IMR-90 (cell line): ENCODE measurements at regions not wholly inside any gene's neighbourhood (a gene's known extent, or its start where the extent isn't known, plus 50 kb on each side); places are given as distances from the start of the nearest gene placed in this dataset.

ENCODE experiments used
- ATAC-seq: fragments of 200-7000 bp; cut with Tn5 transposase; 2 replicates; pipeline ENCODE4 v1.9.1; 2020; ENCODE audit warnings: low read depth, mild to moderate bottlenecking, moderate library complexity
- BruUV-seq: library from RNA; stranded (reverse); fragments of 400-500 nt; replicated peaks from 2 replicates; lab custom pipeline; 2021; lab: Mats Ljungman, UMichigan
- CTCF ChIA-PET: fragments of 300-600 bp; formaldehyde crosslinking; extraction: SDS; loops from one replicate; lab custom pipeline; 2021; ENCODE audit warnings: antibody characterized with exemption; lab: Yijun Ruan, JAX
- POLR2A ChIA-PET: fragments of 300-600 bp; sonication (Branson Sonifier 250); formaldehyde crosslinking; loops from one replicate; lab custom pipeline; 2022; ENCODE audit warnings: antibody characterized with exemption; ENCODE audit not compliant: unreplicated experiment; lab: Charles Lee
- DNase-seq: peaks from one replicate; pipeline ENCODE4 v3.0.0; 2013
- H2AFZ ChIP-seq: replicated peaks from 2 replicates; pipeline ENCODE3; 2013; ENCODE audit warnings: low read length, mild to moderate bottlenecking; ENCODE audit not compliant: poor library complexity
- H2AK5ac ChIP-seq: 2 replicates; pipeline ENCODE4 v1.6.1; 2013; ENCODE audit warnings: low read depth, low read length, inconsistent platforms
- H2AK9ac ChIP-seq: replicated peaks from 2 replicates; pipeline ENCODE3; 2013; ENCODE audit warnings: mild to moderate bottlenecking, low read depth, low read length, moderate library complexity; ENCODE audit not compliant: poor library complexity
- H2BK120ac ChIP-seq: 2 replicates; pipeline ENCODE4 v1.6.1; 2013; ENCODE audit warnings: low read depth, low read length, inconsistent platforms
- H2BK15ac ChIP-seq: 3 replicates; pipeline ENCODE4 v1.6.1; 2013; ENCODE audit warnings: low read depth, low read length, inconsistent platforms
- H2BK20ac ChIP-seq: 2 replicates; pipeline ENCODE4 v1.6.1; 2013; ENCODE audit warnings: low read depth, mild to moderate bottlenecking, inconsistent platforms, low read length, moderate library complexity
- H2BK5ac ChIP-seq: 2 replicates; pipeline ENCODE4 v1.6.1; 2013; ENCODE audit warnings: mild to moderate bottlenecking, low read depth, low read length, inconsistent platforms; ENCODE audit not compliant: poor library complexity, severe bottlenecking
- H3K14ac ChIP-seq: replicated peaks from 2 replicates; pipeline ENCODE4 v1.6.1; 2013; ENCODE audit warnings: low read depth, low read length, inconsistent platforms
- H3K18ac ChIP-seq: 2 replicates; pipeline ENCODE4 v1.6.1; 2013; ENCODE audit warnings: low read depth, low read length, control low read depth
- H3K23ac ChIP-seq: 2 replicates; pipeline ENCODE4 v1.6.1; 2013; ENCODE audit warnings: low read depth, low read length, inconsistent platforms
- H3K27ac ChIP-seq: 2 replicates; pipeline ENCODE4 v1.5.1; 2013; ENCODE audit warnings: mild to moderate bottlenecking, control low read depth, low read length; ENCODE audit not compliant: insufficient read depth
- H3K27me3 ChIP-seq: 2 replicates; pipeline ENCODE4 v1.6.1; 2013; ENCODE audit warnings: low read length; ENCODE audit not compliant: control insufficient read depth, insufficient read depth
- H3K36me3 ChIP-seq: 2 replicates; pipeline ENCODE4 v1.6.1; 2013; ENCODE audit warnings: low read length, mixed read lengths; ENCODE audit not compliant: control insufficient read depth, insufficient read depth
- H3K4ac ChIP-seq: 2 replicates; pipeline ENCODE4 v1.6.1; 2013; ENCODE audit warnings: low read depth, low read length, inconsistent platforms
- H3K4me1 ChIP-seq: 2 replicates; pipeline ENCODE4 v1.6.1; 2013; ENCODE audit warnings: low read length, mixed read lengths; ENCODE audit not compliant: control insufficient read depth, insufficient read depth
- H3K4me2 ChIP-seq: 2 replicates; pipeline ENCODE4 v1.6.1; 2013; ENCODE audit warnings: low read depth, mild to moderate bottlenecking, control low read depth, low read length, moderate library complexity
- H3K4me3 ChIP-seq: 2 replicates; pipeline ENCODE4 v1.5.1; 2013; ENCODE audit warnings: low read depth, mild to moderate bottlenecking, control low read depth, low read length, moderate library complexity; ENCODE audit not compliant: insufficient read depth
- H3K56ac ChIP-seq: 2 replicates; pipeline ENCODE4 v1.6.1; 2013; ENCODE audit warnings: low read length, inconsistent platforms; ENCODE audit not compliant: insufficient read depth; ENCODE audit errors: extremely low read depth
- H3K79me1 ChIP-seq, 2 experiments: 2 replicates each; pipeline ENCODE4 v1.6.1; 2013; ENCODE audit warnings: low read length in 2 of 2, inconsistent platforms in 1 of 2, low read depth in 1 of 2
- H3K9ac ChIP-seq: 2 replicates; pipeline ENCODE4 v1.6.1; 2013; ENCODE audit warnings: low read depth, low read length, control low read depth
- H3K9me1 ChIP-seq: 2 replicates; pipeline ENCODE4 v1.6.1; 2013; ENCODE audit warnings: low read length, inconsistent platforms; ENCODE audit not compliant: insufficient read depth
- H3K9me3 ChIP-seq: 2 replicates; pipeline ENCODE4 v1.6.1; 2013; ENCODE audit warnings: low read length; ENCODE audit not compliant: control insufficient read depth, insufficient read depth
- H4K20me1 ChIP-seq: 2 replicates; pipeline ENCODE4 v1.6.1; 2013; ENCODE audit warnings: low read length, inconsistent platforms; ENCODE audit not compliant: insufficient read depth
- H4K5ac ChIP-seq: 2 replicates; pipeline ENCODE4 v1.6.1; 2013; ENCODE audit warnings: mild to moderate bottlenecking, low read depth, low read length, control low read depth
- H4K8ac ChIP-seq, 2 experiments: 2 replicates each; pipeline ENCODE4 v1.6.1; 2013; ENCODE audit warnings: low read depth in 2 of 2, low read length in 2 of 2, control low read depth in 1 of 2, inconsistent platforms in 1 of 2
- H4K91ac ChIP-seq: 2 replicates; pipeline ENCODE4 v1.6.1; 2013; ENCODE audit warnings: low read depth, low read length, inconsistent platforms; ENCODE audit not compliant: insufficient read depth
- BHLHE40 ChIP-seq: fragments of 150-350 bp; IDR thresholded peaks from 2 replicates; pipeline ENCODE4 v1.6.1; 2016; ENCODE audit warnings: mild to moderate bottlenecking, low read depth, low read length
- CEBPB ChIP-seq: IDR thresholded peaks from 2 replicates; pipeline ENCODE4 v1.6.1; 2012; ENCODE audit warnings: low read depth, low read length, improper control_type of control experiment
- CHD1 ChIP-seq: IDR thresholded peaks from 2 replicates; pipeline ENCODE4 v1.6.1; 2012; ENCODE audit warnings: low read depth, low read length, improper control_type of control experiment
- ELK1 ChIP-seq: fragments of 150-350 bp; IDR thresholded peaks from 2 replicates; pipeline ENCODE4 v1.6.1; 2016; ENCODE audit warnings: low read depth, mild to moderate bottlenecking, low read length, moderate library complexity, borderline replicate concordance
- FOS ChIP-seq: fragments of 150-350 bp; IDR thresholded peaks from 2 replicates; pipeline ENCODE4 v1.6.1; 2016; ENCODE audit warnings: low read depth, low read length
- MAFK ChIP-seq: IDR thresholded peaks from 2 replicates; pipeline ENCODE4 v1.6.1; 2012; ENCODE audit warnings: low read depth, low read length, improper control_type of control experiment
- MAZ ChIP-seq: IDR thresholded peaks from 2 replicates; pipeline ENCODE4 v1.6.1; 2012; ENCODE audit warnings: low read depth, mild to moderate bottlenecking, low read length, improper control_type of control experiment, moderate library complexity, borderline replicate concordance
- MXI1 ChIP-seq: IDR thresholded peaks from 2 replicates; pipeline ENCODE4 v1.6.1; 2012; ENCODE audit warnings: low read depth, mild to moderate bottlenecking, low read length, moderate library complexity, borderline replicate concordance
- NFE2L2 ChIP-seq: fragments of 150-350 bp; IDR thresholded peaks from 2 replicates; pipeline ENCODE4 v1.6.1; 2016; ENCODE audit warnings: low read depth, mild to moderate bottlenecking, low read length
- POLR2A ChIP-seq: IDR thresholded peaks from 2 replicates; pipeline ENCODE4 v1.6.1; 2012; ENCODE audit warnings: mild to moderate bottlenecking, low read depth, low read length
- RAD21 ChIP-seq: IDR thresholded peaks from 2 replicates; pipeline ENCODE4 v1.6.1; 2012; ENCODE audit warnings: low read length, improper control_type of control experiment
- RCOR1 ChIP-seq: IDR thresholded peaks from 2 replicates; pipeline ENCODE4 v1.6.1; 2012; ENCODE audit warnings: mild to moderate bottlenecking, low read length, improper control_type of control experiment; ENCODE audit not compliant: insufficient replicate concordance
- RFX5 ChIP-seq: IDR thresholded peaks from 2 replicates; pipeline ENCODE4 v1.8.0; 2012; ENCODE audit warnings: low read depth, mild to moderate bottlenecking, low read length, moderate library complexity
- SMC3 ChIP-seq: fragments of 150-350 bp; IDR thresholded peaks from 2 replicates; pipeline ENCODE4 v1.6.1; 2016; ENCODE audit warnings: low read depth, mild to moderate bottlenecking, antibody characterized with exemption, low read length, moderate library complexity
- WGBS, 2 experiments: methylation state at CpG; one replicate each; pipeline versions ENCODE4 v1.1.5 to v1.1.7; 2013; ENCODE audit warnings: missing lambda C conversion rate in 2 of 2; ENCODE audit not compliant: insufficient read length in 1 of 2; ENCODE audit errors: extremely low coverage in 2 of 2; 5-methylcytosine and 5-hydroxymethylcytosine counted together
- dilution Hi-C: fragments of 300-500 bp; cut with HindIII; formaldehyde crosslinking; loops from one replicate; pipeline ENCODE4 v1.14.3; 2018; ENCODE audit warnings: low sequenced_read_pairs; ENCODE audit not compliant: unreplicated experiment
- in situ Hi-C: fragments of 300-500 bp; cut with MboI; formaldehyde crosslinking; loops from 3 replicates; pipeline ENCODE4 v1.14.3; 2019; ENCODE audit warnings: low sequenced_read_pairs, inconsistent platforms, mixed read lengths
- intact Hi-C: fragments of 100-400 bp; cut with micrococcal nuclease; formaldehyde crosslinking; loops from 2 replicates; pipeline ENCODE4 v1.10.0; 2022
- TF ChIP-seq, protein P1 (sequence below): conservative IDR thresholded peaks from 2 replicates; pipeline ENCODE4 v1.5.1; 2012; ENCODE audit warnings: mild to moderate bottlenecking, low read depth, low read length, improper control_type of control experiment
- TF ChIP-seq, protein P2 (sequence below): fragments of 150-350 bp; IDR thresholded peaks from 2 replicates; pipeline ENCODE4 v1.6.1; 2017; ENCODE audit warnings: mild to moderate bottlenecking, antibody characterized with exemption, low read length, low read depth

- in situ Hi-C loops (no loop called here), intact Hi-C loops (no loop called here), dilution Hi-C loops (no loop called here)
- Histone ChIP-seq H3K27ac (no peak overlapping the region), H2AK5ac (no peak overlapping the region), H2AFZ (no peak overlapping the region), H3K4me3 (no peak overlapping the region), H4K8ac (no peak overlapping the region), H3K14ac (no peak overlapping the region), H2BK5ac (no peak overlapping the region), H3K79me1 (no peaks in the 10 kb centered on the region), H3K9me1 (no peaks in the 10 kb centered on the region), H2BK120ac (no peak overlapping the region), H3K23ac (no peak overlapping the region), H3K27me3 (no peaks in the 10 kb centered on the region), H3K9me3 (peaks cover 44% of the 10 kb centered on the region), H3K36me3 (no peaks in the 10 kb centered on the region), H2AK9ac (no peak overlapping the region), H4K5ac (no peak overlapping the region), H3K9ac (no peak overlapping the region), H2BK20ac (no peak overlapping the region), H3K4ac (no peak overlapping the region), H2BK15ac (no peak overlapping the region), H3K4me2 (no peak overlapping the region), H3K56ac (no peak overlapping the region), H4K20me1 (no peaks in the 10 kb centered on the region), H4K91ac (no peak overlapping the region), H3K18ac (no peak overlapping the region), H3K4me1 (no peaks in the 10 kb centered on the region)
- BruUV-seq, result no TSS peak
- POLR2A ChIA-PET, result no interaction called here
- CTCF ChIA-PET, result no interaction called here
- no CpG with 5 or more reads among the region's 11 CpGs for WGBS, 2 experiments
- DNase-seq (no peak), ATAC-seq (no peak)
- TF ChIP-seq, protein P1, sequence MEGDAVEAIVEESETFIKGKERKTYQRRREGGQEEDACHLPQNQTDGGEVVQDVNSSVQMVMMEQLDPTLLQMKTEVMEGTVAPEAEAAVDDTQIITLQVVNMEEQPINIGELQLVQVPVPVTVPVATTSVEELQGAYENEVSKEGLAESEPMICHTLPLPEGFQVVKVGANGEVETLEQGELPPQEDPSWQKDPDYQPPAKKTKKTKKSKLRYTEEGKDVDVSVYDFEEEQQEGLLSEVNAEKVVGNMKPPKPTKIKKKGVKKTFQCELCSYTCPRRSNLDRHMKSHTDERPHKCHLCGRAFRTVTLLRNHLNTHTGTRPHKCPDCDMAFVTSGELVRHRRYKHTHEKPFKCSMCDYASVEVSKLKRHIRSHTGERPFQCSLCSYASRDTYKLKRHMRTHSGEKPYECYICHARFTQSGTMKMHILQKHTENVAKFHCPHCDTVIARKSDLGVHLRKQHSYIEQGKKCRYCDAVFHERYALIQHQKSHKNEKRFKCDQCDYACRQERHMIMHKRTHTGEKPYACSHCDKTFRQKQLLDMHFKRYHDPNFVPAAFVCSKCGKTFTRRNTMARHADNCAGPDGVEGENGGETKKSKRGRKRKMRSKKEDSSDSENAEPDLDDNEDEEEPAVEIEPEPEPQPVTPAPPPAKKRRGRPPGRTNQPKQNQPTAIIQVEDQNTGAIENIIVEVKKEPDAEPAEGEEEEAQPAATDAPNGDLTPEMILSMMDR, result no peak
- TF ChIP-seq RAD21 (no peak), POLR2A (no peak), MXI1 (no peak), MAFK (no peak), CEBPB (no peak), FOS (no peak), ELK1 (no peak), NFE2L2 (no peak), BHLHE40 (no peak), MAZ (no peak), SMC3 (no peak), RCOR1 (no peak), CHD1 (no peak), RFX5 (no peak)
- TF ChIP-seq, protein P2, sequence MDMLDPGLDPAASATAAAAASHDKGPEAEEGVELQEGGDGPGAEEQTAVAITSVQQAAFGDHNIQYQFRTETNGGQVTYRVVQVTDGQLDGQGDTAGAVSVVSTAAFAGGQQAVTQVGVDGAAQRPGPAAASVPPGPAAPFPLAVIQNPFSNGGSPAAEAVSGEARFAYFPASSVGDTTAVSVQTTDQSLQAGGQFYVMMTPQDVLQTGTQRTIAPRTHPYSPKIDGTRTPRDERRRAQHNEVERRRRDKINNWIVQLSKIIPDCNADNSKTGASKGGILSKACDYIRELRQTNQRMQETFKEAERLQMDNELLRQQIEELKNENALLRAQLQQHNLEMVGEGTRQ, result no peak
These were observed 390.9 kb upstream of the MKI67 start for GRCh38 chr10:128517167-128517566.
